ENCODE measurements at regions not wholly inside any gene's neighbourhood (a gene's known extent, or its start where the extent isn't known, plus 50 kb on each side); places are given as distances from the start of the nearest gene placed in this dataset.

- no peak for DNase-seq
Observed at GRCh38 chr13:47109028-47109427, 212.2 kb upstream of the HTR2A start.

- no peak for DNase-seq
Observed at GRCh38 chr13:47100214-47100853, 203.5 kb upstream of the HTR2A start.

- no peak for DNase-seq
Observed at GRCh38 chr13:47094734-47095434, 198.0 kb upstream of the HTR2A start.

GRCh38 chr13:47092202-47092601 is 195.3 kb upstream of the HTR2A start:
- DNase-seq: no peak

GRCh38 chr13:47087841-47088240 is 191.0 kb upstream of the HTR2A start:
- no peak for DNase-seq

GRCh38 chr13:47087241-47087640 is 190.4 kb upstream of the HTR2A start:
- no peak for DNase-seq

GRCh38 chr13:47085346-47085745 is 188.5 kb upstream of the HTR2A start:
- DNase-seq: no peak

GRCh38 chr13:47081850-47082249 is 185.0 kb upstream of the HTR2A start:
- no peak for DNase-seq

- DNase-seq: no peak
Observed at GRCh38 chr13:47081246-47081645, 184.4 kb upstream of the HTR2A start.

- DNase-seq: no peak
Observed at GRCh38 chr13:47080621-47081020, 183.8 kb upstream of the HTR2A start.

- DNase-seq: no peak
Observed at GRCh38 chr13:47076500-47076899, 179.6 kb upstream of the HTR2A start.

GRCh38 chr13:47069133-47069532 is 172.3 kb upstream of the HTR2A start:
- DNase-seq: no peak

GRCh38 chr13:47067306-47067705 is 170.5 kb upstream of the HTR2A start:
- DNase-seq: no peak

- DNase-seq: no peak
Observed at GRCh38 chr13:47066226-47066625, 169.4 kb upstream of the HTR2A start.

GRCh38 chr13:47064381-47064780 is 167.5 kb upstream of the HTR2A start:
- DNase-seq: no peak

- DNase-seq: no peak
Observed at GRCh38 chr13:47049276-47049989, 152.6 kb upstream of the HTR2A start.

- DNase-seq: no peak
Observed at GRCh38 chr13:47046706-47047105, 149.9 kb upstream of the HTR2A start.

GRCh38 chr13:47044842-47045241 is 148.0 kb upstream of the HTR2A start:
- no peak for DNase-seq

GRCh38 chr13:47039106-47039505 is 142.3 kb upstream of the HTR2A start:
- no peak for DNase-seq

GRCh38 chr13:47038188-47038587 is 141.3 kb upstream of the HTR2A start:
- DNase-seq: no peak

GRCh38 chr13:47036294-47037008 is 139.6 kb upstream of the HTR2A start:
- no peak for DNase-seq

GRCh38 chr13:47033216-47033615 is 136.4 kb upstream of the HTR2A start:
- no peak for DNase-seq

GRCh38 chr13:47027780-47028437 is 131.1 kb upstream of the HTR2A start:
- no peak for DNase-seq

All from stimulated activated CD4-positive, alpha-beta T cell treated with anti-CD3 and anti-CD28 coated beads, Interleukin-15, amount 100 ng/mL, for 24 hours (primary cell).